Transverse colon (tissue), 4 donors: ENCODE measurements at regions not wholly inside any gene's neighbourhood (a gene's known extent, or its start where the extent isn't known, plus 50 kb on each side); places are given as distances from the start of the nearest gene placed in this dataset.

ENCODE experiments used
- DNase-seq: peaks from one replicate; pipeline ENCODE4 v3.0.0-alpha.2; 2019
- H3K27ac ChIP-seq, 4 donors: fragments of 200-600 bp; sonication (generic); 2 replicates each; pipeline ENCODE4 v1.5.1; 2016 to 2018; ENCODE audit warnings: inconsistent platforms in 4 of 4
- H3K27me3 ChIP-seq: fragments of 200-600 bp; sonication (generic); 2 replicates; pipeline ENCODE4 v1.5.1; 2017; ENCODE audit warnings: inconsistent platforms
- H3K36me3 ChIP-seq, 4 donors: fragments of 200-600 bp; sonication (generic); 2 replicates each; pipeline ENCODE4 v1.5.1; 2017 to 2019; ENCODE audit warnings: inconsistent platforms in 4 of 4
- H3K4me1 ChIP-seq, 4 donors: fragments of 200-600 bp; sonication (generic); 2 replicates each; pipeline ENCODE4 v1.5.1; 2017 to 2020; ENCODE audit warnings: inconsistent platforms in 4 of 4
- H3K4me3 ChIP-seq, 4 donors: fragments of 200-600 bp; sonication (generic); 1 replicate in 1 of 4; 2 replicates in 3 of 4; pipeline versions ENCODE4 v1.5.1 to v1.6.1; 2017 to 2019; ENCODE audit warnings: inconsistent platforms in 4 of 4
- H3K9me3 ChIP-seq, 2 donors: fragments of 200-600 bp; sonication (generic); 2 replicates each; pipeline ENCODE4 v1.5.1; 2017 to 2019; ENCODE audit warnings: inconsistent platforms in 2 of 2
- EP300 ChIP-seq: sonication (generic); formaldehyde crosslinking; IDR thresholded peaks from one replicate; pipeline ENCODE4 v1.6.1; 2017; ENCODE audit warnings: antibody characterized with exemption, low read depth
- POLR2A ChIP-seq: fragments of 450-650 bp; IDR thresholded peaks from one replicate; pipeline ENCODE4 v1.6.1; 2016; ENCODE audit warnings: antibody characterized with exemption, mild to moderate bottlenecking, moderate library complexity
- POLR2AphosphoS5 ChIP-seq, 3 donors: sonication (generic); formaldehyde crosslinking; IDR thresholded peaks; one replicate each; pipeline ENCODE4 v1.6.1; 2016; ENCODE audit warnings: antibody characterized with exemption in 3 of 3
- WGBS, 2 donors: methylation state at CpG; one replicate each; pipeline ENCODE4 v1.1.5; 2018; ENCODE audit warnings: low coverage in 1 of 2; 5-methylcytosine and 5-hydroxymethylcytosine counted together
- in situ Hi-C, 4 donors: fragments of 200-750 bp; cut with MboI; loops; one replicate each; pipeline versions ENCODE4 v1.15.0 to v1.15.1; 2017; ENCODE audit warnings: low sequenced_read_pairs in 3 of 4, low pct_ligation_motif_present in 1 of 4, low pct_unique_long_range_greater_than_20kb in 1 of 4
- intact Hi-C: fragments of 100-400 bp; cut with DNase I; formaldehyde crosslinking; loops from one replicate; pipeline ENCODE4 v1.15.1; 2023; ENCODE audit warnings: low total_unique reads
- TF ChIP-seq, protein P1 (sequence below), 5 experiments: fragments of 200-600 bp in 3 of 5; fragments of 450-650 bp in 2 of 5; sonication (generic) in 3 of 5; IDR thresholded peaks; 1 replicate in 2 of 5; 2 replicates in 3 of 5; pipeline ENCODE4 v1.5.1; 2016 to 2017; ENCODE audit warnings: antibody characterized with exemption in 5 of 5, inconsistent platforms in 3 of 5, mild to moderate bottlenecking in 2 of 5, moderate library complexity in 1 of 5

DNA sequence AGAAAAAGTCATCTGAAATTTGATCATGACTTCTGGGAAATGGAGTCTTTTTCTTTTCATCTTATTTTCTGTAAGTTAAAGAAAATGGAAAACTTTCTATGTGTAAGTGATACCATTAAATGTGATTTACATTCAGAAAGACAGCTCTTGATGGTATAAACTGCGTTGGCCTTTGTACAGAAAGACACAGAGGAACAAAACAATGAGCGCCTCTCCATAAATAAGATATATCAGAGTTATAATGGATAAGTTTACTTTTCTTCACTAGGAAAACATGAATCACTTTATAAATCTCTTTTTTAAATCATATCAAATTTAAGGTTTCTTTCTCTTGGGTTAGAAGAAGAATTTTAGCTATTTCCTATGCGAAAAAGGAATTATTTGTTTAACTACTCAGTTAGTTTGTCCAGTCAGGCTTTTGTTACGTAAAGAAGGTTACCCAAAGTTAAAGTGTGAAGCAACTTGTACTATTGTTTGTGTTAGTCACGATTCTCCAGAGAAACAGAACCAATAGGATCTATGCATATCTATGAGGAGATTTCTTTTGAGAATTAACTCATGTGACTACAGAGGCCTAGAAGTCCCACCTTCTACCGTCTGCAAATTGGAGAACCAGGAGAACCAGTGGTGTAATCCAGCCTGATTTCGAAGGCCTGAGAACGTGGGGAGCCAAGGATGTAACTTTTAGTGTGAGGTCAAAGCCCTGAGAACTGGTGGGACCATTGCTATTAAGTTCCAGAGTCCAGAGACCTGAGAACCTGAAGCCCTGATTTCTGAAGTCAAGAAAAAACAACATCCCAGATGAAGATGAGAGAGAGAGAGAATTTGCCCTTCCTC is 295.4 kb upstream of the KCNJ16 start:
- WGBS, 2 donors, result 74 to 82% methylated on average over 4 to 8 of the region's 8 CpGs
- no peaks in the 10 kb centered on the region for H3K36me3 ChIP-seq
- no peaks in the 10 kb centered on the region for H3K9me3 ChIP-seq
- no peaks in the 10 kb centered on the region for H3K27me3 ChIP-seq
- TF ChIP-seq POLR2AphosphoS5 (IDR thresholded peaks at IDR 0.05) (no peak), EP300 (no peak), POLR2A (no peak)
- TF ChIP-seq, protein P1, sequence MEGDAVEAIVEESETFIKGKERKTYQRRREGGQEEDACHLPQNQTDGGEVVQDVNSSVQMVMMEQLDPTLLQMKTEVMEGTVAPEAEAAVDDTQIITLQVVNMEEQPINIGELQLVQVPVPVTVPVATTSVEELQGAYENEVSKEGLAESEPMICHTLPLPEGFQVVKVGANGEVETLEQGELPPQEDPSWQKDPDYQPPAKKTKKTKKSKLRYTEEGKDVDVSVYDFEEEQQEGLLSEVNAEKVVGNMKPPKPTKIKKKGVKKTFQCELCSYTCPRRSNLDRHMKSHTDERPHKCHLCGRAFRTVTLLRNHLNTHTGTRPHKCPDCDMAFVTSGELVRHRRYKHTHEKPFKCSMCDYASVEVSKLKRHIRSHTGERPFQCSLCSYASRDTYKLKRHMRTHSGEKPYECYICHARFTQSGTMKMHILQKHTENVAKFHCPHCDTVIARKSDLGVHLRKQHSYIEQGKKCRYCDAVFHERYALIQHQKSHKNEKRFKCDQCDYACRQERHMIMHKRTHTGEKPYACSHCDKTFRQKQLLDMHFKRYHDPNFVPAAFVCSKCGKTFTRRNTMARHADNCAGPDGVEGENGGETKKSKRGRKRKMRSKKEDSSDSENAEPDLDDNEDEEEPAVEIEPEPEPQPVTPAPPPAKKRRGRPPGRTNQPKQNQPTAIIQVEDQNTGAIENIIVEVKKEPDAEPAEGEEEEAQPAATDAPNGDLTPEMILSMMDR (IDR thresholded peaks at IDR 0.05), result no peak
- DNase-seq, result no peak
- in situ Hi-C loops, result no loop called here
- no peak overlapping the region for H3K4me3 ChIP-seq
- H3K27ac ChIP-seq, result no peak overlapping the region
- no peaks in the 10 kb centered on the region for H3K4me1 ChIP-seq
- intact Hi-C loops, result no loop called here

GRCh38 chr17:69783865-69784264 is 291.2 kb upstream of the KCNJ16 start:
- Histone ChIP-seq H3K27me3 (no peaks in the 10 kb centered on the region), H3K4me3 (no peak overlapping the region), H3K9me3 (no peaks in the 10 kb centered on the region), H3K27ac (no peak overlapping the region), H3K36me3 (no peaks in the 10 kb centered on the region), H3K4me1 (no peaks in the 10 kb centered on the region)
- WGBS, 2 donors, result 74 to 94% methylated on average over 2 to 3 of the region's 3 CpGs
- TF ChIP-seq POLR2A (no peak), POLR2AphosphoS5 (IDR thresholded peaks at IDR 0.05) (no peak), EP300 (no peak)
- TF ChIP-seq, protein P1 (IDR thresholded peaks at IDR 0.05), result no peak
- intact Hi-C loops (no loop called here), in situ Hi-C loops (no loop called here)
- no peak for DNase-seq

DNA sequence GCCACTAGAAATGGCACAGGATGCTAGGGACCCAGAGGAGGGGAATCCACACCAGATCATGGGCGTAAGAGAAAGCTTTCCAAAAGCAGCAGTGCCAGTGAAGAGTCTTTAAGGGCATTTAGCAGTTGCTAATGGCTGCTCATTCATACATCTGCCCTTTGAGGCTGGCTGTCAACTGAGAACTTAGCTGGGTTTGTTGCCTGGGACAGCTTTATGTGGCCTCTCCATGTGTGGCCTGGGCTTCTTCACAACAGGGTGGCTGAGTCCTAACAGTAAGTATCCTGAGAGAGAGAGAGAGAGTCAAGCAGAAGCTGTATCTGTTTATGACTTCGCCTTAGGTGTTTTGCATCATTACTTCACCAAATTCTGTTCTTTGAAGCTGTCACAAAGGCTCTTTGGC is 286.1 kb upstream of the KCNJ16 start:
- Histone ChIP-seq H3K27me3 (no peaks in the 10 kb centered on the region), H3K9me3 (no peaks in the 10 kb centered on the region), H3K36me3 (no peaks in the 10 kb centered on the region), H3K4me1 (no peaks in the 10 kb centered on the region), H3K4me3 (no peak overlapping the region), H3K27ac (no peak overlapping the region)
- DNase-seq, result no peak
- intact Hi-C loops, result no loop called here
- TF ChIP-seq POLR2A (no peak), POLR2AphosphoS5 (IDR thresholded peaks at IDR 0.05) (no peak), EP300 (no peak)
- TF ChIP-seq, protein P1 (IDR thresholded peaks at IDR 0.05), result no peak
- in situ Hi-C loops, result no loop called here
- WGBS, 2 donors, result 78 to 100% methylated on average over 1 to 2 of the region's 2 CpGs

GRCh38 chr17:69796078-69796477 is 278.9 kb upstream of the KCNJ16 start:
- intact Hi-C loops, result no loop called here
- in situ Hi-C loops, result no loop called here
- DNase-seq, result no peak
- Histone ChIP-seq H3K9me3 (no peaks in the 10 kb centered on the region), H3K27me3 (no peaks in the 10 kb centered on the region), H3K4me3 (no peak overlapping the region), H3K4me1 (no peaks in the 10 kb centered on the region), H3K27ac (no peak overlapping the region), H3K36me3 (no peaks in the 10 kb centered on the region)
- WGBS, 2 donors, result 38% methylated on average over 1 of the region's 1 CpG; no CpG with 5 or more reads in 1 of the 2 donors
- TF ChIP-seq EP300 (no peak), POLR2A (no peak), POLR2AphosphoS5 (IDR thresholded peaks at IDR 0.05) (no peak)
- TF ChIP-seq, protein P1 (IDR thresholded peaks at IDR 0.05), result no peak
